ENCODE measurements at regions not wholly inside any gene's neighbourhood (a gene's known extent, or its start where the extent isn't known, plus 50 kb on each side); places are given as distances from the start of the nearest gene placed in this dataset.
"Not testable (repeated sequence)": the region's sequence is repeated elsewhere in the genome, so short reads cannot be mapped to it uniquely, and the experiment has no call there.

DNA sequence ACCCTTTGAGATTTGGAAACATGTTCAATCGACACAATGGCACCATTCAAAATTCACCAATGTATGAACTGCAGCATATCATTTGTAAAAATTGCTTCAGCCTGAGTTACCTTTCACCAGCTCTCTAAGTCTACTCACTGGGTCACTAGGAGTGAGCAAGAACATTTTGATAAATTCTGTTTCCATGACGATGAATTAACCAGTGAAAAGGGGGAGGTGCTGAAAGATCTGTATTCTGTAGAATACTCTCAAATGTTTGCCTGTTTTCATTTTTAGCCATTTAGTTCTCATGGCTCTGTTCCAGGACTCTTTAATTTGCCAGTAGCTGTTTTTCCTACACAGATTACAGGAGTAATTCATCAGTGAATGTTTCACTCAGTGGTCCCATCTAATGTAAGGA lies 883.4 kb downstream of the DIAPH3 start:
- no peaks in the 10 kb centered on the region for H3K27me3 ChIP-seq
- TF ChIP-seq POLR2A (IDR thresholded peaks at IDR 0.05), result no peak
- TF ChIP-seq, protein P1, sequence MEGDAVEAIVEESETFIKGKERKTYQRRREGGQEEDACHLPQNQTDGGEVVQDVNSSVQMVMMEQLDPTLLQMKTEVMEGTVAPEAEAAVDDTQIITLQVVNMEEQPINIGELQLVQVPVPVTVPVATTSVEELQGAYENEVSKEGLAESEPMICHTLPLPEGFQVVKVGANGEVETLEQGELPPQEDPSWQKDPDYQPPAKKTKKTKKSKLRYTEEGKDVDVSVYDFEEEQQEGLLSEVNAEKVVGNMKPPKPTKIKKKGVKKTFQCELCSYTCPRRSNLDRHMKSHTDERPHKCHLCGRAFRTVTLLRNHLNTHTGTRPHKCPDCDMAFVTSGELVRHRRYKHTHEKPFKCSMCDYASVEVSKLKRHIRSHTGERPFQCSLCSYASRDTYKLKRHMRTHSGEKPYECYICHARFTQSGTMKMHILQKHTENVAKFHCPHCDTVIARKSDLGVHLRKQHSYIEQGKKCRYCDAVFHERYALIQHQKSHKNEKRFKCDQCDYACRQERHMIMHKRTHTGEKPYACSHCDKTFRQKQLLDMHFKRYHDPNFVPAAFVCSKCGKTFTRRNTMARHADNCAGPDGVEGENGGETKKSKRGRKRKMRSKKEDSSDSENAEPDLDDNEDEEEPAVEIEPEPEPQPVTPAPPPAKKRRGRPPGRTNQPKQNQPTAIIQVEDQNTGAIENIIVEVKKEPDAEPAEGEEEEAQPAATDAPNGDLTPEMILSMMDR (IDR thresholded peaks at IDR 0.05), result no peak
- no peaks in the 10 kb centered on the region for H3K4me1 ChIP-seq
- no peak overlapping the region for H3K4me3 ChIP-seq
- DNase-seq, result no peak
- H3K36me3 ChIP-seq, result no peaks in the 10 kb centered on the region
- no peak overlapping the region for H3K27ac ChIP-seq
- no peaks in the 10 kb centered on the region for H3K9me3 ChIP-seq

DNA sequence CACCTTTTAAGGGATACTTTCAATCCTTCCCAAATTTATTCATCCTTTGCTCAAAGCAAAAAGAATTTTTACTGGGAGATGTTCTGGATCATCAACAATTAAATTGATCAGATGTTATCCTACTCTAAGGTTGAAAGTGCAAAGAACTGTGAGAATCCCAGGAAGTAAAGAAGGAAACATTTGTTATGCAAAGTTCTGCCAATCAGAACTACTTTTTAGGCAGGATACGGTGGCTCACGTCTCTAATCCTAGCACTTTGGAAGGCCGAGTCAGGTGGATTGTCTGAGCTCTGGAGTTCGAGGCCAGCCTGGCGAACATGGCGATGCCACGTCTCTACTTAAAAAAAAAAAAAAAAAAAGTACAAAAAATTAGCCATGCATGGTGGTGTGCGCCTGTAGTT lies 882.3 kb downstream of the DIAPH3 start:
- TF ChIP-seq, protein P1 (IDR thresholded peaks at IDR 0.05), result no peak
- TF ChIP-seq POLR2A (IDR thresholded peaks at IDR 0.05), result no peak
- no peaks in the 10 kb centered on the region for H3K9me3 ChIP-seq
- no peaks in the 10 kb centered on the region for H3K4me1 ChIP-seq
- DNase-seq, result no peak
- H3K4me3 ChIP-seq, result no peak overlapping the region
- no peaks in the 10 kb centered on the region for H3K36me3 ChIP-seq
- no peak overlapping the region for H3K27ac ChIP-seq
- no peaks in the 10 kb centered on the region for H3K27me3 ChIP-seq

DNA sequence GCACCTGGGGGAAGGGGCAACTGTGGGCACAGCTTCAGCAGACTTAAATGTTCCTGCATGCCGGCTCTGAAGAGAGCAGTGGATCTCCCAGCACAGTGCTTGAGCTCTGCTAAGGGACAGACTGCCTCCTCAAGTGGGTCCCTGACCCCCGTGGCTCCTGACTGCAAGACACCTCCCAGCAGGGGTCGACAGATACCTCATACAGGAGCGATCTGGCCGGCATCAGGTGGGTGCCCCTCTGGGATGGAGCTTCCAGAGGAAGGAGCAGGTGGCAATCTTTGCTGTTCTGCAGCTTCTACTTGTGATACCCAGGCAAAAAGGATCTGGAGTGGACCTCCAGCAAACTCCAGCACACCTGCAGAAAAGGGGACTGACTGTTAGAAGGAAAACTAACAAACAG lies 871.5 kb downstream of the DIAPH3 start:
- not testable (repeated sequence) for H3K4me3 ChIP-seq, H3K4me1 ChIP-seq, H3K27me3 ChIP-seq, H3K36me3 ChIP-seq, H3K27ac ChIP-seq, H3K9me3 ChIP-seq, DNase-seq

DNA sequence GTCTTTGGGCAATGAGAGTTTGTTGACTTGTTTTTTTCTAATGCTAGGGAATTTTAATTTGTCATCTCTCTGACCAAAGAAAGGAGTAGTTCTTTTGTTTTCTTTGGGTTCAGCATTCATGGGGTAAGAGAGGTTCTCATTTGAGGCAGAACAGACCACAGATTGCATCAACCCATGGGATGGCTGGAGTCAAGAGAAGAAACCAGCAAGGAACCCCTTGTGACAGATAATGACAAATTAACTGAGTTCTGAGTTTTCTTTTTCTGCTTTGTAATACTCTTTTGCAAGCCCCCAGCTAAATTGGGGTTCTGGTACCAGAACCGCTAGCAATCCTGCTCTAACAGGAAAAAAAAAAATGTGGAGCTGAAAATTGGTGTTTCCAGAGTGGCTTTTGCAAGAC lies 864.1 kb downstream of the DIAPH3 start:
- H3K27me3 ChIP-seq, result no peaks in the 10 kb centered on the region
- no peaks in the 10 kb centered on the region for H3K4me1 ChIP-seq
- no peak overlapping the region for H3K4me3 ChIP-seq
- H3K9me3 ChIP-seq, result no peaks in the 10 kb centered on the region
- no peaks in the 10 kb centered on the region for H3K36me3 ChIP-seq
- no peak overlapping the region for H3K27ac ChIP-seq
- TF ChIP-seq POLR2A (IDR thresholded peaks at IDR 0.05), result no peak
- TF ChIP-seq, protein P1 (IDR thresholded peaks at IDR 0.05), result no peak
- no peak for DNase-seq

DNA sequence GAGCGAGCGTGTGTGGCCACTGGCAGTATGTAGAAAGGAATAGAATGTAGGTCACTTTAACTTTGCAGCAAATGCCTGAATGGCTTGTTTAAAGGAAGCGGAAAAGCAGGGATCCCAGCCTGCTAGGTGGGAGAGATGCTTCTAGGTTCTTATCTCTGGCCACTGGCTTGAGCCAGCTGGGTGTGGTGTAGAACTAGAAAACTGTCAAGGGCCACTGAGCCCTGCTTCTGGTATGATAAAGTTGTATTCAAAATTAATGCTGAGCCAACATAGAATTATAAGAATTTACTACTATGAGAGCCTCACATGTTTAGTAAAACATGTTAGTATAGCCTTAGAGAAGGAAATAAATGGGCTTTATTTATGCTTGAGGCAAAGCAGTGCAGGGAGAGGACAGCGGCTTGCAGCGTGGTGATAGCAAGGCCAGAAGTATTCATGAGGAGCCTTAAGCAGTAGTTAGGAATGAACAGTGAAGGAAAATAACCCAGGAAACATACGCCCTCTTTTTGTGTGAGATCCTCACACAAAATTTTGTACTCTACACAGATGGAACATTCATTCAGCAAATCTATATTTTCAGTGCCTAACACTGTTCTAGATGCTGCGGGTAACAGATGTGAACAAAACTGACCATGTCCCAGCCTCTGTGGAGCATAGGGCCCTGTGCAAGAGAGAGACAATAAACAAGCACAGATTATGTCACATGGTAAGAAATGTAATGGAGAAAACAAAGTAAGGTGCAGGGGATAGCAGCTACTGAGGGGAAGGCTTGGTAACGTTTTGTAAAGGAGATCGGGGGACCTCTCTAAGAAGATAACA lies 863.2 kb downstream of the DIAPH3 start:
- Histone ChIP-seq H3K27me3 (no peaks in the 10 kb centered on the region), H3K9me3 (no peaks in the 10 kb centered on the region), H3K4me3 (no peak overlapping the region), H3K27ac (no peak overlapping the region), H3K36me3 (no peaks in the 10 kb centered on the region), H3K4me1 (no peaks in the 10 kb centered on the region)
- DNase-seq, result no peak
- no peak for TF ChIP-seq POLR2A (IDR thresholded peaks at IDR 0.05)
- TF ChIP-seq, protein P1 (IDR thresholded peaks at IDR 0.05), result no peak

DNA sequence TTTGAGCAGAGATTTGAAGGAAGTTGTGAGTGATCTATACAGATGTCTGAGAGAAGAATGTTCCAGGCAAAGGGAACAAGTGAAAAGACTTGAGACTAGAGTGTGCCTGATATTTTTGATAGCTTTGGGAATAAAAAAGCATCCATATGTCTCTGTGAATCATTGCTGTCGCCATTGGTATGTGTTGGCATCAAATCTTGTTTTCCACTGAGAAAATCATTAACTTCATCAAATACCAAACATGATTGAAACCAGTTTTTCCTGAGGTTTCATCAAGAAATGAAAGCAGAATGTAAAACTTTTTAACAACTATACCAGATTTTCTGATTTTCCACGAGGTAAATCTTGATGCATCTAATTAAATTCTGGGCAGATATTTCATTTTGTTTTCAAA lies 862.6 kb downstream of the DIAPH3 start:
- Histone ChIP-seq H3K4me3 (no peak overlapping the region), H3K27me3 (no peaks in the 10 kb centered on the region), H3K4me1 (no peaks in the 10 kb centered on the region), H3K27ac (no peak overlapping the region), H3K36me3 (no peaks in the 10 kb centered on the region), H3K9me3 (no peaks in the 10 kb centered on the region)
- no peak for DNase-seq
- TF ChIP-seq, protein P1 (IDR thresholded peaks at IDR 0.05), result no peak
- TF ChIP-seq POLR2A (IDR thresholded peaks at IDR 0.05), result no peak

Data from Peyer's patch (tissue), 4 donors.